ENCODE measurements at regions not wholly inside any gene's neighbourhood (a gene's known extent, or its start where the extent isn't known, plus 50 kb on each side); places are given as distances from the start of the nearest gene placed in this dataset.

DNA sequence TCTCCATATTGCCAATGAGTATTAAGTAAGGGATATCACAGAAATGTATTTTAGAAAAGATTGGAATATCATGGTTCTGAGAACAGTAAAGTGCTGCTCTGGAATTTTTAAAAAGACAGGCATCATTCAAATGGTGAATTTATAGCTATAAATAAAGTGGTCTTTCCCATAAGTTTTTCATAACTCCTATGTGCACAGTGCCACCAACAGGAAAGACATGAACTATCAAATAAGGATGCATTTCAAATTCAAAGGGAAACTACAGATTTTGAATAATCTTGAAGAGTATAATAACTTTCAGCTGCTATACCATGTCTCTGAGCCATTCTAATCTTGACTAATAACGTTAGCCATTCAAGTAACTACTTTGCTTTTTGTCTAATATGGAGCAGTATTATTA is 456.8 kb upstream of the GJE1 start:
- no peak for DNase-seq (ENCODE audit: low spot score)

- no peak for DNase-seq (ENCODE audit: low spot score)
Measured at GRCh38 chr6:141669141-141669540, 463.6 kb upstream of the GJE1 start.

- no peak for DNase-seq (ENCODE audit: low spot score)
Measured at GRCh38 chr6:141667580-141668309, 465.0 kb upstream of the GJE1 start.

DNA sequence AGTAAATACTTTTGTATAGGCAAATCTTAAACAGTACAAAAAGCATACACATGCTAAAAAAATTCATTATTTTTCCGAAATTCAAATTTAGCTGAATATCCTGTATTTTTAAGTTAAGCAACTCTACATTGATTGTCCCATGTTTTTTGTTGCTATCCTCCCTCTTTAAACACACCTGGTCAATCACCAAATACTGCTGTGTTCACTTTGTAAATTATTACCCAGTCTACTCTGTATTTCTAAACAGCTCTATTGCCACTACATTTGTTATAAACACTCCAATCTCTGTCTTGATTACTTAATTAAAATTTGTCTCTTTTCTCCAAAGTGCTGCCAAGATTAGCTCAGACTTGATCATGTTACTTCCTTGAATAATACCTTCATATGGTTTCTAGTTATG is 466.5 kb upstream of the GJE1 start:
- no peak for DNase-seq (ENCODE audit: low spot score)

- DNase-seq (ENCODE audit: low spot score) = no peak
Measured at GRCh38 chr6:141664744-141665143, 468.0 kb upstream of the GJE1 start.

GRCh38 chr6:141659582-141659981 is 473.1 kb upstream of the GJE1 start:
- no peak for DNase-seq (ENCODE audit: low spot score)

DNA sequence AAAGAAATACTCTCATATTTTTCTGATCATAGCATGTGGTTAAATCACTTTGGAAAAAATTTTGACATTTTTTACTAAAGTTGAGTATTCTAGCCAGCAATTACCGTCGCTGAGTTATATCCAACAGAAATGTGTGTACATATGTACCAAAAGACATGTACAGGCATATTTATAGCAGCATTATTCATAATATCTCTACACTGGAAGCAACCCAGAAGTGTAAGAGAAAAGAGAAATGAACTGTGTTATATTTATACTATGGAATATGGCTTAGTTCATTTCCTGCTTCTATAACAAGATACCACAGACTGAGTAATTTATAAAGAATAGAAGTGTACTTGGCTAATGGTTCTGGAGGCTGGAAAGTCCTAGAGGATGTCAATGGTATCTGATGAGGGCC is 474.0 kb upstream of the GJE1 start:
- DNase-seq (ENCODE audit: low spot score) = no peak

GRCh38 chr6:141657812-141658211 is 474.9 kb upstream of the GJE1 start:
- no peak for DNase-seq (ENCODE audit: low spot score)

- no peak for DNase-seq (ENCODE audit: low spot score)
Measured at GRCh38 chr6:141653590-141653989, 479.1 kb upstream of the GJE1 start.

- DNase-seq (ENCODE audit: low spot score) = no peak
Measured at GRCh38 chr6:141641951-141642350, 490.8 kb upstream of the GJE1 start.

- no peak for DNase-seq (ENCODE audit: low spot score)
Measured at GRCh38 chr6:141641406-141641805, 491.3 kb upstream of the GJE1 start.

GRCh38 chr6:141635621-141636020 is 497.1 kb upstream of the GJE1 start:
- DNase-seq (ENCODE audit: low spot score) = no peak

DNA sequence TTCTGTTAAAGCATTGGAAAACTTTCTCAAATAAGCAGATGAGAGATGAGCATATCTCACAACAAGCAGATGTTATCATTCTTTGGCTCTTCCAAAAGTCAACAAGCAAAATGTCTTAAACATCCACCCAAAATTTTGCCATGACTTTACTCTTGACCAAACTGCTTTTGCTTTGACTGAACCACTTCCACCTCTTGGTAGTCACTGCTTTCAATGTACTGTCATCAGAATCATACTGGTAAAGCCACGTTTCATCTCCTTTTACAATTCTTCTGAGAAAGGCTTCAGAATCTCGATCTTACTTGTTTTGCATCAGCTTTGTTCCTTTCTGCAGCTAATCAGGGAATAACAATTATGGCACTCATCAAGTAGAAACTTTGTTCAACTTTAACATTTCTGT is 498.5 kb upstream of the GJE1 start:
- DNase-seq (ENCODE audit: low spot score) = peak; percentile 4

DNA sequence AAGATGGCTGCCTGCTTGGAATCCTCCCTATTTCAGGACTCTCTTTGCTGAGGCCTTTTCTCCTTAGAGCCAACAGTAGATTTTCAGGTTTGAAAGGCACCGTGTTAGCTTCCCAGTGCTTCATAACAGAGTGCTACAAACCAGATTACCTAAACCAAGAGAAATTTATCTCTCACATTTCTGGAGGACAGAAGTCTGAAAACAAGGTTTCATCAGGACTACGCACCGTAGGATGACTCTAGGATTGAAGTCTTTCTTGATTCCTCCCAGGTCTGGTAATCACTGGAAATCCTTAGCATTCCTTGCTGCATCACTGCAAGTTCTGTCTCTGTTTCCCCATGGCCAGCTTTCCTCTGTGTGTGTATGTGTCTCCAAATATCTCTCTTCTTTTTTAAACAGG is 508.4 kb upstream of the GJE1 start:
- no peak for DNase-seq (ENCODE audit: low spot score)

DNA sequence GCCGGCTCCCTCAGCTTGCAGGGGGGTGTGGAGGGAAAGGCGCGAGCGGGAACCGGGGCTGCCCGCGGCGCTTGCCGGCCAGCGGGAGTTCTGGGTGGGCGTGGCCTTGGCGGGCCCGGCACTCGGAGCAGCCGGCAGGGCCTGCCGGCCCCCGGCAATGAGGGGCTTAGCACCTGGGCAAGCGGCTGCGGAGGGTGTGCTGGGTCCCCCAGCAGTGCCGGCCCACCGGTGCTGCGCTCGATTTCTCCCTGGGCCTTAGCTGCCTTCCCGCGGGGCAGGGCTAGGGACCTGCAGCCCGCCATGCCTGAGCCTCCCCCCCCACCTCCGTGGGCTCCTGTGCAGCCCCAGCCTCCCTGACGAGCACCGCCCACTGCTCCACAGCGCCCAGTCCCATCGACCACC is 514.5 kb upstream of the GJE1 start:
- DNase-seq (ENCODE audit: low spot score) = no peak

- no peak for DNase-seq (ENCODE audit: low spot score)
Measured at GRCh38 chr6:141610741-141611140, 522.0 kb upstream of the GJE1 start.

- DNase-seq (ENCODE audit: low spot score) = no peak
Measured at GRCh38 chr6:141607956-141608355, 524.8 kb upstream of the GJE1 start.

- DNase-seq (ENCODE audit: low spot score) = no peak
Measured at GRCh38 chr6:141598487-141598886, 534.2 kb upstream of the GJE1 start.

- DNase-seq (ENCODE audit: low spot score) = no peak
Measured at GRCh38 chr6:141594874-141595273, 537.9 kb upstream of the GJE1 start.

DNA sequence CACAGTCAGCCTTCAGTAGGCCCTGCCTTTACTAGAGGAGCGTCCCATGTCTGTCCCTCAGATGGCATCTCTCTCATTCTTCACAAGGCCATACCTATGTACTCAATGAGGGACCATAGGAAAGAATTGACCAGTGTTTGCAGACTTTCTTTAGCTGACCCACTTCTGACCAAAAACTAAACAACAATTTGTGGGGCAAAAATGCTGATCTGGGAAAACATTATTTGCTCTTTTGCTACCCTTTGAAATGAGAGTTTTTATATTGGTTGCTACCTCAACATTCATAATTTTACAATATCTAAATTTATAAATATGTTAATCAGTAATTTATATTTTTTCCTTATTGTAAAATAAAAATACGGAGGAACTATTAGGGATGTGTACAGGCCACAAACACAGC is 539.4 kb upstream of the GJE1 start:
- no peak for DNase-seq (ENCODE audit: low spot score)

- DNase-seq (ENCODE audit: low spot score) = no peak
Measured at GRCh38 chr6:141587482-141588266, 545.1 kb upstream of the GJE1 start.

GRCh38 chr6:141580988-141581552 is 551.7 kb upstream of the GJE1 start:
- DNase-seq (ENCODE audit: low spot score) = no peak

DNA sequence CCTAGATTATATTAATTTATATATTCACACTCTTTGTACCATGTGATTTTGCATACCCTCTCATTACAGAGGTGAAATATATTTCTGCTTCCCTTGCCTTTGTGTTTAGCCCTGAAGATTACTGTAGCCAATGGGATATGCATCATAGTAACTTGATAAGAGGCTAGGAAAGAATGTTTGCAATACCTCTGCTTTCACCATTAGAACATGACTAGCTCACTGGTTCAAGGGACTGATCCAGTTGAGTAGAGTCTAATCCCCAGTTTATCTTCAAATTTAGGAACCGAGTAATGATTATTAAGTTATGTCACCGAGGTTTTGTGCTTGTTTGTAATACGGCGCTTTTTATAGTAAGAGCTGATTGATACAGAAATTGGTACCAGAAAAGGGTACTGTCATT is 552.6 kb upstream of the GJE1 start:
- no peak for DNase-seq (ENCODE audit: low spot score)
